ENCODE measurements at regions not wholly inside any gene's neighbourhood (a gene's known extent, or its start where the extent isn't known, plus 50 kb on each side); places are given as distances from the start of the nearest gene placed in this dataset.

- FAIRE-seq: no peak
- no peak overlapping the region for H3K4me3 ChIP-seq
- TF ChIP-seq, protein P1, sequence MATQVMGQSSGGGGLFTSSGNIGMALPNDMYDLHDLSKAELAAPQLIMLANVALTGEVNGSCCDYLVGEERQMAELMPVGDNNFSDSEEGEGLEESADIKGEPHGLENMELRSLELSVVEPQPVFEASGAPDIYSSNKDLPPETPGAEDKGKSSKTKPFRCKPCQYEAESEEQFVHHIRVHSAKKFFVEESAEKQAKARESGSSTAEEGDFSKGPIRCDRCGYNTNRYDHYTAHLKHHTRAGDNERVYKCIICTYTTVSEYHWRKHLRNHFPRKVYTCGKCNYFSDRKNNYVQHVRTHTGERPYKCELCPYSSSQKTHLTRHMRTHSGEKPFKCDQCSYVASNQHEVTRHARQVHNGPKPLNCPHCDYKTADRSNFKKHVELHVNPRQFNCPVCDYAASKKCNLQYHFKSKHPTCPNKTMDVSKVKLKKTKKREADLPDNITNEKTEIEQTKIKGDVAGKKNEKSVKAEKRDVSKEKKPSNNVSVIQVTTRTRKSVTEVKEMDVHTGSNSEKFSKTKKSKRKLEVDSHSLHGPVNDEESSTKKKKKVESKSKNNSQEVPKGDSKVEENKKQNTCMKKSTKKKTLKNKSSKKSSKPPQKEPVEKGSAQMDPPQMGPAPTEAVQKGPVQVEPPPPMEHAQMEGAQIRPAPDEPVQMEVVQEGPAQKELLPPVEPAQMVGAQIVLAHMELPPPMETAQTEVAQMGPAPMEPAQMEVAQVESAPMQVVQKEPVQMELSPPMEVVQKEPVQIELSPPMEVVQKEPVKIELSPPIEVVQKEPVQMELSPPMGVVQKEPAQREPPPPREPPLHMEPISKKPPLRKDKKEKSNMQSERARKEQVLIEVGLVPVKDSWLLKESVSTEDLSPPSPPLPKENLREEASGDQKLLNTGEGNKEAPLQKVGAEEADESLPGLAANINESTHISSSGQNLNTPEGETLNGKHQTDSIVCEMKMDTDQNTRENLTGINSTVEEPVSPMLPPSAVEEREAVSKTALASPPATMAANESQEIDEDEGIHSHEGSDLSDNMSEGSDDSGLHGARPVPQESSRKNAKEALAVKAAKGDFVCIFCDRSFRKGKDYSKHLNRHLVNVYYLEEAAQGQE (IDR thresholded peaks at IDR 0.05): no peak
- no peak overlapping the region for H3K4me2 ChIP-seq
- no peaks in the 10 kb centered on the region for H3K9me3 ChIP-seq
- H3K27ac ChIP-seq: no peak overlapping the region
- H3K4me1 ChIP-seq: no peaks in the 10 kb centered on the region
- WGBS (ENCODE audit: missing lambda C conversion rate): 19% methylated on average over 3 of the region's 6 CpGs
- DNase-seq (ENCODE audit: low read depth in 1 of 2, low spot score in 1 of 2): no peak
- CTCF ChIA-PET: interaction anchor here (0.8 kb wide), 1 partner anchor 14 kb away, joined by 3 read pairs; no protein-coding TSS in a partner anchor
- POLR2A ChIA-PET: no interaction called here
- ATAC-seq: no peak
Observed at GRCh38 chr16:54806378-54806777, 124.3 kb upstream of the IRX5 start.

- DNase-seq (ENCODE audit: low read depth in 1 of 2, low spot score in 1 of 2) (no peak), FAIRE-seq (no peak), ATAC-seq (no peak)
- POLR2A ChIA-PET: no interaction called here
- TF ChIP-seq JUNB (IDR thresholded peaks at IDR 0.05) (no peak), ELK1 (IDR thresholded peaks at IDR 0.05; ENCODE audit: low read depth, low read length) (no peak), RARB (CRISPR knock-in tag; IDR thresholded peaks at IDR 0.05) (no peak), ZFP36 (IDR thresholded peaks at IDR 0.05; ENCODE audit: borderline replicate concordance, partially characterized antibody) (no peak), NR3C1 (IDR thresholded peaks at IDR 0.05) (no peak), CHD4 (IDR thresholded peaks at IDR 0.05; ENCODE audit: borderline replicate concordance) (no peak), EP300 (IDR thresholded peaks at IDR 0.05) (no peak), MAZ (IDR thresholded peaks at IDR 0.05; ENCODE audit: borderline replicate concordance, low read depth, low read length) (no peak), HDAC2 (IDR thresholded peaks at IDR 0.05) (no peak), RNF2 (IDR thresholded peaks at IDR 0.05; ENCODE audit: borderline replicate concordance, low read depth) (no peak), TFCP2L1 (CRISPR knock-in tag; IDR thresholded peaks at IDR 0.05) (no peak), SMC3 (IDR thresholded peaks at IDR 0.05) (no peak)
- TF ChIP-seq, protein P2, sequence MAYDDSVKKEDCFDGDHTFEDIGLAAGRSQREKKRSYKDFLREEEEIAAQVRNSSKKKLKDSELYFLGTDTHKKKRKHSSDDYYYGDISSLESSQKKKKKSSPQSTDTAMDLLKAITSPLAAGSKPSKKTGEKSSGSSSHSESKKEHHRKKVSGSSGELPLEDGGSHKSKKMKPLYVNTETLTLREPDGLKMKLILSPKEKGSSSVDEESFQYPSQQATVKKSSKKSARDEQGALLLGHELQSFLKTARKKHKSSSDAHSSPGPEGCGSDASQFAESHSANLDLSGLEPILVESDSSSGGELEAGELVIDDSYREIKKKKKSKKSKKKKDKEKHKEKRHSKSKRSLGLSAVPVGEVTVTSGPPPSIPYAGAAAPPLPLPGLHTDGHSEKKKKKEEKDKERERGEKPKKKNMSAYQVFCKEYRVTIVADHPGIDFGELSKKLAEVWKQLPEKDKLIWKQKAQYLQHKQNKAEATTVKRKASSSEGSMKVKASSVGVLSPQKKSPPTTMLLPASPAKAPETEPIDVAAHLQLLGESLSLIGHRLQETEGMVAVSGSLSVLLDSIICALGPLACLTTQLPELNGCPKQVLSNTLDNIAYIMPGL (CRISPR knock-in tag; IDR thresholded peaks at IDR 0.05; ENCODE audit: borderline replicate concordance): no peak
- TF ChIP-seq, protein P3, sequence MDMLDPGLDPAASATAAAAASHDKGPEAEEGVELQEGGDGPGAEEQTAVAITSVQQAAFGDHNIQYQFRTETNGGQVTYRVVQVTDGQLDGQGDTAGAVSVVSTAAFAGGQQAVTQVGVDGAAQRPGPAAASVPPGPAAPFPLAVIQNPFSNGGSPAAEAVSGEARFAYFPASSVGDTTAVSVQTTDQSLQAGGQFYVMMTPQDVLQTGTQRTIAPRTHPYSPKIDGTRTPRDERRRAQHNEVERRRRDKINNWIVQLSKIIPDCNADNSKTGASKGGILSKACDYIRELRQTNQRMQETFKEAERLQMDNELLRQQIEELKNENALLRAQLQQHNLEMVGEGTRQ (IDR thresholded peaks at IDR 0.05): no peak
- TF ChIP-seq, protein P4, sequence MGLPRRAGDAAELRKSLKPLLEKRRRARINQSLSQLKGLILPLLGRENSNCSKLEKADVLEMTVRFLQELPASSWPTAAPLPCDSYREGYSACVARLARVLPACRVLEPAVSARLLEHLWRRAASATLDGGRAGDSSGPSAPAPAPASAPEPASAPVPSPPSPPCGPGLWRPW (IDR thresholded peaks at IDR 0.05): no peak
- CTCF ChIA-PET: no interaction called here
- WGBS (ENCODE audit: missing lambda C conversion rate): 17% methylated on average over 4 of the region's 4 CpGs
- Histone ChIP-seq H3K4me1 (no peaks in the 10 kb centered on the region), H3K4me3 (no peak overlapping the region), H3K4me2 (no peak overlapping the region), H3K27ac (no peak overlapping the region), H3K9me3 (no peaks in the 10 kb centered on the region)
Observed at GRCh38 chr16:54805648-54806047, 125.0 kb upstream of the IRX5 start.

All from A549 (cell line).